Endothelial cell of umbilical vein (primary cell): ENCODE measurements at regions not wholly inside any gene's neighbourhood (a gene's known extent, or its start where the extent isn't known, plus 50 kb on each side); places are given as distances from the start of the nearest gene placed in this dataset.

Experiments used
- BruUV-seq: library from RNA; stranded (reverse); fragments of 400-500 nt; replicated peaks from 2 replicates; lab custom pipeline; 2021; lab: Mats Ljungman, UMichigan
- CTCF ChIA-PET: fragments of 300-600, 350-600 bp; sonication (Branson Sonifier 250); formaldehyde crosslinking; loops from one replicate; lab custom pipeline; 2021; ENCODE audit warnings: antibody characterized with exemption, inconsistent platforms; lab: Charles Lee
- POLR2A ChIA-PET: fragments of 300-600, 350-600 bp; sonication (Branson Sonifier 250); formaldehyde crosslinking; loops from one replicate; lab custom pipeline; 2021; ENCODE audit warnings: antibody characterized with exemption, inconsistent platforms; lab: Charles Lee
- DNase-seq: peaks from one replicate; pipeline ENCODE4 v3.0.0-alpha.2; 2011; ENCODE audit warnings: low read depth, low spot score
- FAIRE-seq: peaks from 2 replicates; lab custom pipeline; 2011; peaks lifted over from hg19 to GRCh38; lab: Jason Lieb, UNC
- H2AFZ ChIP-seq: 2 replicates; pipeline ENCODE4 v1.6.0; 2012; ENCODE audit warnings: low read depth, low read length, control low read depth, inconsistent platforms
- H3K27ac ChIP-seq: 2 replicates; pipeline ENCODE4 v1.5.1; 2011; ENCODE audit warnings: low read depth, mild to moderate bottlenecking, control low read depth, low read length, moderate library complexity; ENCODE audit not compliant: insufficient read depth
- H3K27me3 ChIP-seq, 2 experiments: 2 replicates each; pipeline versions ENCODE4 v1.6.0 to v1.6.1; 2011; ENCODE audit warnings: low read length in 2 of 2, mixed read lengths in 1 of 2; ENCODE audit not compliant: control insufficient read depth in 2 of 2, insufficient read depth in 2 of 2
- H3K36me3 ChIP-seq, 2 experiments: 2 replicates in 1 of 2; 3 replicates in 1 of 2; pipeline ENCODE4 v1.5.1; 2011; ENCODE audit warnings: low read length in 2 of 2, mild to moderate bottlenecking in 1 of 2, moderate library complexity in 1 of 2; ENCODE audit not compliant: control insufficient read depth in 2 of 2, insufficient read depth in 2 of 2; ENCODE audit errors: extremely low read depth in 1 of 2
- H3K4me1 ChIP-seq: 3 replicates; pipeline ENCODE4 v1.5.1; 2011; ENCODE audit warnings: mild to moderate bottlenecking, low read length; ENCODE audit not compliant: control insufficient read depth, insufficient read depth; ENCODE audit errors: extremely low read depth
- H3K4me2 ChIP-seq: 2 replicates; pipeline ENCODE4 v1.6.1; 2011; ENCODE audit warnings: low read length, control low read depth, mixed read lengths; ENCODE audit not compliant: insufficient read depth
- H3K4me3 ChIP-seq, 3 experiments: fragments of 200-600 bp in 1 of 3; sonication (generic), shearing (Covaris generic) in 1 of 3; replicated peaks in 1 of 3; 2 replicates each; pipeline ENCODE4 v1.5.1; 2011 to 2016; ENCODE audit warnings: control low read depth in 3 of 3, low read length in 3 of 3, mild to moderate bottlenecking in 2 of 3, inconsistent platforms in 1 of 3, low read depth in 1 of 3, moderate library complexity in 1 of 3; ENCODE audit not compliant: insufficient read depth in 1 of 3
- H3K79me2 ChIP-seq: 2 replicates; pipeline ENCODE4 v1.6.0; 2012; ENCODE audit warnings: low read length, inconsistent platforms; ENCODE audit not compliant: control insufficient read depth, insufficient read depth
- H3K9ac ChIP-seq: replicated peaks from 2 replicates; pipeline ENCODE3; 2011; ENCODE audit warnings: low read length, control low read depth; ENCODE audit not compliant: insufficient read depth; ENCODE audit errors: extremely low read depth
- H3K9me1 ChIP-seq: replicated peaks from 3 replicates; pipeline ENCODE4 v1.6.0; 2011; ENCODE audit warnings: mild to moderate bottlenecking, low read length; ENCODE audit not compliant: control insufficient read depth, insufficient read depth; ENCODE audit errors: extremely low read depth
- H3K9me3 ChIP-seq: replicated peaks from 2 replicates; pipeline ENCODE4 v1.5.1; 2012; ENCODE audit warnings: low read length, inconsistent platforms; ENCODE audit not compliant: control insufficient read depth, insufficient read depth
- H4K20me1 ChIP-seq: replicated peaks from 2 replicates; pipeline ENCODE3; 2011; ENCODE audit warnings: mild to moderate bottlenecking, low read length; ENCODE audit not compliant: control insufficient read depth, insufficient read depth; ENCODE audit errors: extremely low read depth
- FOS ChIP-seq: IDR thresholded peaks from 2 replicates; pipeline ENCODE4 v1.6.1; 2011; ENCODE audit warnings: mild to moderate bottlenecking, low read length, moderate library complexity, borderline replicate concordance; ENCODE audit not compliant: insufficient read depth
- GATA2 ChIP-seq: IDR thresholded peaks from 2 replicates; pipeline ENCODE4 v1.7.0; 2011; ENCODE audit warnings: low read depth, mild to moderate bottlenecking, moderate library complexity, mixed read lengths, low read length; ENCODE audit not compliant: insufficient read length, insufficient read depth
- MYC ChIP-seq: IDR thresholded peaks from one replicate; pipeline ENCODE4 v1.6.1; 2011; ENCODE audit warnings: mild to moderate bottlenecking, low read depth, low read length
- POLR2A ChIP-seq: IDR thresholded peaks from 2 replicates; pipeline ENCODE4 v1.6.1; 2012; ENCODE audit warnings: low read depth, mild to moderate bottlenecking, control low read depth, low read length
- dilution Hi-C: fragments of 300-500 bp; cut with MboI; formaldehyde crosslinking; loops from one replicate; pipeline ENCODE4 v1.15.0; 2019; ENCODE audit warnings: low sequenced_read_pairs; ENCODE audit not compliant: extremely low pct_ligation_motif_present
- intact Hi-C: fragments of 100-400 bp; cut with micrococcal nuclease; formaldehyde crosslinking; loops from one replicate; pipeline ENCODE4 v1.10.0; 2022
- TF ChIP-seq, protein P1 (sequence below), 2 donors: IDR thresholded peaks; 1 replicate in 1 of 2; 2 replicates in 1 of 2; pipeline ENCODE4 v1.5.1; 2011; ENCODE audit warnings: low read length in 2 of 2, mild to moderate bottlenecking in 2 of 2, moderate library complexity in 2 of 2, control low read depth in 1 of 2, inconsistent platforms in 1 of 2, low read depth in 1 of 2; ENCODE audit not compliant: insufficient read depth in 1 of 2; ENCODE audit errors: extremely low read depth in 1 of 2

DNA sequence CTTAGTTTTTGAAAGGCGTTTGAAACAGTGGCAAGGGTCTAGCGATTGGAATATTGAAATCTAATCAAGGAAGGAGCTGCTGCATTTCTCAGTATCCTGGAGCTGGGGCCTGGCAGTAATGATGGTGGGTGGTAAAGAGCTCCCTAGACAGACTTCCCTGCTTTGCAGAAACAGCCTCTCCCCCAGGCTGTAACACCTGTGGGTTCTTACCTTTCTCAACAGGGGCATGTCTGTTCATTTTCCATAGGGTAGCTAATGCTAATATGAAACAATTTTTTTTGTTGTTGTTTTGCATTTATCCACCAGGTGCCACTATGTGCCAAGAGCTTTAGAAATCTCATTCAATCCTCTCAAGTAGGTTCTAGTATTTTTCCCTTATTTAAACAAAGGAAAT lies 345.5 kb downstream of the REEP3 start:
- DNase-seq (peak; percentile 45), FAIRE-seq (peak; percentile 67)
- no peaks in the 10 kb centered on the region for H3K79me2 ChIP-seq
- ChIA-PET CTCF (interaction anchor here (0.7 to 2.5 kb wide), 42 partner anchors 9 to 1428 kb away, joined by 3 to 58 read pairs (median 4); no protein-coding TSS in a partner anchor), POLR2A (no interaction called here)
- no peaks in the 10 kb centered on the region for H3K36me3 ChIP-seq
- no peaks in the 10 kb centered on the region for H3K9me3 ChIP-seq
- no peak for TF ChIP-seq FOS
- TF ChIP-seq, protein P1, sequence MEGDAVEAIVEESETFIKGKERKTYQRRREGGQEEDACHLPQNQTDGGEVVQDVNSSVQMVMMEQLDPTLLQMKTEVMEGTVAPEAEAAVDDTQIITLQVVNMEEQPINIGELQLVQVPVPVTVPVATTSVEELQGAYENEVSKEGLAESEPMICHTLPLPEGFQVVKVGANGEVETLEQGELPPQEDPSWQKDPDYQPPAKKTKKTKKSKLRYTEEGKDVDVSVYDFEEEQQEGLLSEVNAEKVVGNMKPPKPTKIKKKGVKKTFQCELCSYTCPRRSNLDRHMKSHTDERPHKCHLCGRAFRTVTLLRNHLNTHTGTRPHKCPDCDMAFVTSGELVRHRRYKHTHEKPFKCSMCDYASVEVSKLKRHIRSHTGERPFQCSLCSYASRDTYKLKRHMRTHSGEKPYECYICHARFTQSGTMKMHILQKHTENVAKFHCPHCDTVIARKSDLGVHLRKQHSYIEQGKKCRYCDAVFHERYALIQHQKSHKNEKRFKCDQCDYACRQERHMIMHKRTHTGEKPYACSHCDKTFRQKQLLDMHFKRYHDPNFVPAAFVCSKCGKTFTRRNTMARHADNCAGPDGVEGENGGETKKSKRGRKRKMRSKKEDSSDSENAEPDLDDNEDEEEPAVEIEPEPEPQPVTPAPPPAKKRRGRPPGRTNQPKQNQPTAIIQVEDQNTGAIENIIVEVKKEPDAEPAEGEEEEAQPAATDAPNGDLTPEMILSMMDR (IDR thresholded peaks at IDR 0.05; ENCODE audit: extremely low read depth in 1 of 2, insufficient read depth in 1 of 2, low read depth in 1 of 2, low read length in 2 of 2) = peak in 1 of 2 donors; percentile 4
- peaks cover 23 to 25% of the 10 kb centered on the region in 2 experiments for H3K27me3 ChIP-seq
- H3K9me1 ChIP-seq = no peaks in the 10 kb centered on the region
- no peak overlapping the region for H3K27ac ChIP-seq
- no TSS peak for BruUV-seq
- no peak overlapping the region for H3K4me3 ChIP-seq
- no peak overlapping the region for H3K9ac ChIP-seq
- no peaks in the 10 kb centered on the region for H3K4me1 ChIP-seq
- H3K4me2 ChIP-seq = no peak overlapping the region
- H4K20me1 ChIP-seq = no peaks in the 10 kb centered on the region
- intact Hi-C loops (loop anchor here (1.0 kb wide), 1 partner anchor 110 kb away; no protein-coding TSS in a partner anchor), dilution Hi-C loops (no loop called here)
- no peak overlapping the region for H2AFZ ChIP-seq

- dilution Hi-C loops = no loop called here
- H3K4me2 ChIP-seq = no peak overlapping the region
- no TSS peak for BruUV-seq
- H3K27me3 ChIP-seq = no peaks in the 10 kb centered on the region
- H3K4me3 ChIP-seq = no peak overlapping the region
- no peaks in the 10 kb centered on the region for H3K79me2 ChIP-seq
- H3K27ac ChIP-seq = no peak overlapping the region
- TF ChIP-seq POLR2A (no peak), MYC (no peak), GATA2 (no peak)
- TF ChIP-seq, protein P1 (IDR thresholded peaks at IDR 0.05; ENCODE audit: extremely low read depth in 1 of 2, insufficient read depth in 1 of 2, low read depth in 1 of 2, low read length in 2 of 2) = no peak
- intact Hi-C loops = no loop called here
- no peak for DNase-seq
- ChIA-PET CTCF (interaction anchor here (1.1 kb wide), 1 partner anchor 12 kb away, joined by 4 read pairs; no protein-coding TSS in a partner anchor), POLR2A (no interaction called here)
- H3K9me3 ChIP-seq = no peaks in the 10 kb centered on the region
- no peaks in the 10 kb centered on the region for H4K20me1 ChIP-seq
- no peak overlapping the region for H2AFZ ChIP-seq
- no peak for FAIRE-seq
- H3K36me3 ChIP-seq = no peaks in the 10 kb centered on the region
- H3K9ac ChIP-seq = no peak overlapping the region
- no peaks in the 10 kb centered on the region for H3K9me1 ChIP-seq
- no peaks in the 10 kb centered on the region for H3K4me1 ChIP-seq
Observed at GRCh38 chr10:63878428-63878827, 357.2 kb downstream of the REEP3 start.
